Activated CD8-positive, alpha-beta memory T cell treated with anti-CD3 and anti-CD28 coated beads, Interleukin-2, amount 10 ng/mL, durations not matched to agents 7 days and 5 days (primary cell): ENCODE measurements at regions not wholly inside any gene's neighbourhood (a gene's known extent, or its start where the extent isn't known, plus 50 kb on each side); places are given as distances from the start of the nearest gene placed in this dataset.
A peak's percentile ranks its signal among the peaks of the same experiment; 100 is the strongest.
"Not testable (repeated sequence)": the region's sequence is repeated elsewhere in the genome, so short reads cannot be mapped to it uniquely, and the experiment has no call there.

Experiments
- ATAC-seq: fragments of 150-1000 bp; cut with Tn5 transposase; one replicate; pipeline ENCODE4 v1.10.0; 2021; ENCODE audit warnings: moderate library complexity
- CTCF ChIA-PET: fragments of 350-600 bp; sonication (Branson Sonifier 250); formaldehyde crosslinking; loops from one replicate; lab custom pipeline; 2021; ENCODE audit warnings: antibody characterized with exemption; lab: Charles Lee
- DNase-seq: peaks from one replicate; pipeline ENCODE4 v3.0.0-alpha.2; 2020
- H3K27ac Mint-ChIP-seq: one replicate; pipeline ENCODE4 v1.8.0; 2021; ENCODE audit warnings: mild to moderate bottlenecking, mixed read lengths
- H3K27me3 Mint-ChIP-seq: one replicate; pipeline ENCODE4 v1.8.0; 2021; ENCODE audit warnings: mixed read lengths
- H3K36me3 Mint-ChIP-seq: one replicate; pipeline ENCODE4 v1.8.0; 2021; ENCODE audit warnings: mild to moderate bottlenecking, mixed read lengths
- H3K4me1 Mint-ChIP-seq: one replicate; pipeline ENCODE4 v1.8.0; 2021; ENCODE audit warnings: mixed read lengths
- H3K4me3 Mint-ChIP-seq: one replicate; pipeline ENCODE4 v1.8.0; 2021; ENCODE audit warnings: mild to moderate bottlenecking, moderate library complexity, mixed read lengths
- H3K9me3 Mint-ChIP-seq: one replicate; pipeline ENCODE4 v1.8.0; 2022; ENCODE audit warnings: low read depth, mixed read lengths

GRCh38 chr20:40634891-40635290 is 54.1 kb downstream of the MAFB start:
- H3K36me3 Mint-ChIP-seq = no peaks in the 10 kb centered on the region
- CTCF ChIA-PET = no interaction called here
- H3K4me1 Mint-ChIP-seq = no peaks in the 10 kb centered on the region
- H3K4me3 Mint-ChIP-seq = no peak overlapping the region
- ATAC-seq (no peak), DNase-seq (no peak)
- no peak overlapping the region for H3K27ac Mint-ChIP-seq
- no peaks in the 10 kb centered on the region for H3K27me3 Mint-ChIP-seq
- H3K9me3 Mint-ChIP-seq = no peaks in the 10 kb centered on the region

GRCh38 chr20:40633123-40633850 is 55.7 kb downstream of the MAFB start:
- H3K27me3 Mint-ChIP-seq = peaks cover 5% of the 10 kb centered on the region
- no peaks in the 10 kb centered on the region for H3K36me3 Mint-ChIP-seq
- CTCF ChIA-PET = no interaction called here
- H3K27ac Mint-ChIP-seq = no peak overlapping the region
- H3K4me3 Mint-ChIP-seq = no peak overlapping the region
- no peaks in the 10 kb centered on the region for H3K4me1 Mint-ChIP-seq
- DNase-seq (peak; percentile 31), ATAC-seq (no peak)
- H3K9me3 Mint-ChIP-seq = no peaks in the 10 kb centered on the region

GRCh38 chr20:40632346-40632976 is 56.6 kb downstream of the MAFB start:
- no peaks in the 10 kb centered on the region for H3K9me3 Mint-ChIP-seq
- no peaks in the 10 kb centered on the region for H3K36me3 Mint-ChIP-seq
- DNase-seq (peak; percentile 9), ATAC-seq (no peak)
- H3K4me1 Mint-ChIP-seq = no peaks in the 10 kb centered on the region
- CTCF ChIA-PET = no interaction called here
- no peak overlapping the region for H3K4me3 Mint-ChIP-seq
- H3K27ac Mint-ChIP-seq = no peak overlapping the region
- H3K27me3 Mint-ChIP-seq = peaks cover 7% of the 10 kb centered on the region

- CTCF ChIA-PET = interaction anchor here (1.0 kb wide), 1 partner anchor 24 kb away, joined by 3 read pairs; no protein-coding TSS in a partner anchor
- Mint-ChIP-seq H3K27me3 (peaks cover 10% of the 10 kb centered on the region), H3K4me3 (no peak overlapping the region), H3K27ac (no peak overlapping the region), H3K36me3 (no peaks in the 10 kb centered on the region), H3K9me3 (peaks cover 2% of the 10 kb centered on the region), H3K4me1 (no peaks in the 10 kb centered on the region)
- DNase-seq (peak; percentile 9), ATAC-seq (no peak)
These were observed 57.9 kb downstream of the MAFB start for GRCh38 chr20:40631119-40631631.

GRCh38 chr20:40630713-40631112 is 58.3 kb downstream of the MAFB start:
- Mint-ChIP-seq H3K4me1 (no peaks in the 10 kb centered on the region), H3K4me3 (no peak overlapping the region), H3K27ac (no peak overlapping the region), H3K9me3 (peaks cover 2% of the 10 kb centered on the region), H3K36me3 (no peaks in the 10 kb centered on the region), H3K27me3 (peaks cover 10% of the 10 kb centered on the region)
- DNase-seq = peak; percentile 16
- ATAC-seq = no peak
- CTCF ChIA-PET = interaction anchor here (1.0 kb wide), 1 partner anchor 24 kb away, joined by 3 read pairs; no protein-coding TSS in a partner anchor

- no peaks in the 10 kb centered on the region for H3K4me1 Mint-ChIP-seq
- DNase-seq (no peak), ATAC-seq (no peak)
- no peak overlapping the region for H3K27ac Mint-ChIP-seq
- no peaks in the 10 kb centered on the region for H3K36me3 Mint-ChIP-seq
- peaks cover 10% of the 10 kb centered on the region for H3K27me3 Mint-ChIP-seq
- peaks cover 2% of the 10 kb centered on the region for H3K9me3 Mint-ChIP-seq
- CTCF ChIA-PET = interaction anchor here (1.0 kb wide), 1 partner anchor 25 kb away, joined by 3 read pairs; no protein-coding TSS in a partner anchor
- H3K4me3 Mint-ChIP-seq = no peak overlapping the region
These were observed 58.9 kb downstream of the MAFB start for GRCh38 chr20:40630099-40630498.

- CTCF ChIA-PET = no interaction called here
- no peaks in the 10 kb centered on the region for H3K36me3 Mint-ChIP-seq
- peaks cover 2% of the 10 kb centered on the region for H3K9me3 Mint-ChIP-seq
- H3K27ac Mint-ChIP-seq = no peak overlapping the region
- no peak overlapping the region for H3K4me3 Mint-ChIP-seq
- H3K4me1 Mint-ChIP-seq = no peaks in the 10 kb centered on the region
- H3K27me3 Mint-ChIP-seq = peaks cover 10% of the 10 kb centered on the region
- ATAC-seq (no peak), DNase-seq (peak; percentile 8)
These were observed 60.2 kb downstream of the MAFB start for GRCh38 chr20:40628877-40629276.

- H3K36me3 Mint-ChIP-seq, ATAC-seq, H3K27ac Mint-ChIP-seq, CTCF ChIA-PET, DNase-seq, H3K4me3 Mint-ChIP-seq, H3K9me3 Mint-ChIP-seq, H3K4me1 Mint-ChIP-seq: not testable (repeated sequence)
- H3K27me3 Mint-ChIP-seq = peaks cover 11% of the 10 kb centered on the region
These were observed 70.0 kb downstream of the MAFB start for GRCh38 chr20:40619053-40619452.

- Mint-ChIP-seq H3K36me3 (no peaks in the 10 kb centered on the region), H3K4me3 (no peak overlapping the region), H3K27ac (no peak overlapping the region), H3K4me1 (no peaks in the 10 kb centered on the region), H3K9me3 (no peaks in the 10 kb centered on the region), H3K27me3 (peaks cover 11% of the 10 kb centered on the region)
- CTCF ChIA-PET = no interaction called here
- ATAC-seq (no peak), DNase-seq (no peak)
These were observed 71.4 kb downstream of the MAFB start for GRCh38 chr20:40617594-40617993.

GRCh38 chr20:40612837-40613236 is 76.2 kb downstream of the MAFB start:
- Mint-ChIP-seq H3K27me3 (peaks cover 13% of the 10 kb centered on the region), H3K36me3 (no peaks in the 10 kb centered on the region), H3K27ac (no peak overlapping the region), H3K9me3 (no peaks in the 10 kb centered on the region), H3K4me1 (no peaks in the 10 kb centered on the region), H3K4me3 (no peak overlapping the region)
- DNase-seq = no peak
- ATAC-seq = no peak
- CTCF ChIA-PET = no interaction called here

GRCh38 chr20:40612247-40612646 is 76.8 kb downstream of the MAFB start:
- DNase-seq = no peak
- Mint-ChIP-seq H3K27me3 (peaks cover 13% of the 10 kb centered on the region), H3K9me3 (no peaks in the 10 kb centered on the region), H3K27ac (no peak overlapping the region), H3K36me3 (no peaks in the 10 kb centered on the region), H3K4me3 (no peak overlapping the region), H3K4me1 (no peaks in the 10 kb centered on the region)
- CTCF ChIA-PET = no interaction called here
- ATAC-seq = no peak

- H3K27ac Mint-ChIP-seq = no peak overlapping the region
- CTCF ChIA-PET = no interaction called here
- ATAC-seq (no peak), DNase-seq (no peak)
- H3K9me3 Mint-ChIP-seq = no peaks in the 10 kb centered on the region
- no peaks in the 10 kb centered on the region for H3K36me3 Mint-ChIP-seq
- H3K4me3 Mint-ChIP-seq = no peak overlapping the region
- H3K27me3 Mint-ChIP-seq = peaks cover 8% of the 10 kb centered on the region
- H3K4me1 Mint-ChIP-seq = no peaks in the 10 kb centered on the region
These were observed 78.3 kb downstream of the MAFB start for GRCh38 chr20:40610730-40611129.

GRCh38 chr20:40607927-40608326 is 81.1 kb downstream of the MAFB start:
- Mint-ChIP-seq H3K4me1 (no peaks in the 10 kb centered on the region), H3K9me3 (no peaks in the 10 kb centered on the region), H3K27me3 (peaks cover 2% of the 10 kb centered on the region), H3K36me3 (no peaks in the 10 kb centered on the region), H3K27ac (no peak overlapping the region), H3K4me3 (no peak overlapping the region)
- no peak for DNase-seq
- ATAC-seq = no peak
- CTCF ChIA-PET = no interaction called here

- Mint-ChIP-seq H3K4me3 (no peak overlapping the region), H3K27ac (no peak overlapping the region), H3K36me3 (no peaks in the 10 kb centered on the region), H3K9me3 (no peaks in the 10 kb centered on the region), H3K27me3 (peaks cover 2% of the 10 kb centered on the region), H3K4me1 (no peaks in the 10 kb centered on the region)
- DNase-seq (no peak), ATAC-seq (no peak)
- CTCF ChIA-PET = no interaction called here
These were observed 82.4 kb downstream of the MAFB start for GRCh38 chr20:40606660-40607059.
